ENCODE measurements at regions not wholly inside any gene's neighbourhood (a gene's known extent, or its start where the extent isn't known, plus 50 kb on each side); places are given as distances from the start of the nearest gene placed in this dataset.
"Not testable (repeated sequence)": the region's sequence is repeated elsewhere in the genome, so short reads cannot be mapped to it uniquely, and the experiment has no call there.

DNA sequence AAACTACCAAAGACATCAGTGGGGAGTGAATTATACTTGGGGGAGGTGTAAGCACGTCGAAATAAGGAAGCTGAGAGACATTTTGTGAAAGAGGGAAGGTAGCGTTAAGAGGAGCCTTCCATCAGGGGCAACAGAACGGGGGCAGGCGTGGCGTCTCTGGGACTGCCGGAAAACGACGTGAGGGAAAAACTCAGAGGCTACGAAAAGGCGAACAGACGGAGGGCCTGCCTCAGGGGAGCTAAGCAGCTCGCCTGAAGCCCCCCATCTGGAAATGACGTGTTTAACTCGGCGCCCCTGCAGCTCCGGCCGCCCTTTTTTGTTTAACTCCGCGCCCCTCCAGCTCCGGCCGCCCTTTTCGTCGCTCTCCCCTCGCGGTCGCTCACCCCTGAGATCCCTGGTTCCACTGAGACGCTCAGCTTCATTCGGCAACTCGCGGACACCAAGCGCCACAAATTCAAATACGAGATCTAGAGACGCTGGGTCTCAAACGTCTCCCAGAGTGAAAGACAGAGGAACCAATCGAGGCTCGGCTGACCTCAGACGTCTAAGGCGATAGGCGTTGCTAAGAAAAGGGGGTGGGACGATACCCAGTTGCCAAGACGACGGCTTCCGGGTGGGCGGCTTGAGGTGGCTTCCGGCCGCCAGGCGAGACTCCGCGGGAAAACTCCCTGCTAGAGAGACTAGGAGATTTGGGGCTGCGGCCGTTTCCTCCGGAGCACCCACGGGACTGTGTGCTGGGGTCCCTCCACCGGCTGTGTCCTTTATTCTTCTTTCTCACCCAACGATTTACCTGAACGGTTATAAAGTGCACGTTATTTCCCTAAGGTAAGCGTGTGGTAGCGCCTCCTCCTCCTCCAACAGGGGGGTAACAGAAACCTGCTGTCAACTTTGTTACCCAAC is 383.2 kb downstream of the ZFHX3 start:
- DNase-seq (ENCODE audit: low spot score in 2 of 2): peak; percentile 89 to 96
- peak overlapping the region; percentile 91 to 100 for H3K27ac Mint-ChIP-seq
- peak; percentile 100 for ATAC-seq
- H3K9me3 Mint-ChIP-seq: no peaks in the 10 kb centered on the region
- H3K36me3 Mint-ChIP-seq: peaks cover 10 to 16% of the 10 kb centered on the region in 2 donors

DNA sequence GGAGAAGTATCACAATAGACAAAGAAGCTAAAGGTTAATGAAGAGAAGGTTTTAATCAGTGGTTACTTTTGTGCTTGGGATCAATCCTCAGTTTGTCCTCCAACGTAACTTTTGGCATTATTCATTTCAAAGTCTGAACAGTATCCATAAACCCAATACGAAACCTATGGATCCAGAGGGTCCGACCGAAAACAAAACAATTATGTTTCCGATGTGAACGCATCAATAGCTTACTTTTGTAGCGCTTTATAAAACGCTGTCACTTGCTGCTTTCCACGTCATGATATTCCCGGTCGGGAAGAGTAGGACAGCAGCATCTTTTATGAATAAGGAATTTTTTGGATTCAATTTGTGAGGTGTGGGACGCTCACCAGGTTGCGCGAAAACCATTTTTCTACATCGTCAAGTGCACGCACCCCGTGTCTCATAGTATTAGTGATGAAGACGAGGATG is 383.8 kb downstream of the ZFHX3 start:
- DNase-seq (ENCODE audit: low spot score in 2 of 2) (no peak), ATAC-seq (no peak)
- H3K27ac Mint-ChIP-seq: peak overlapping the region; percentile 91 to 100
- H3K36me3 Mint-ChIP-seq: peaks cover 10 to 13% of the 10 kb centered on the region in 2 donors
- no peaks in the 10 kb centered on the region for H3K9me3 Mint-ChIP-seq

DNA sequence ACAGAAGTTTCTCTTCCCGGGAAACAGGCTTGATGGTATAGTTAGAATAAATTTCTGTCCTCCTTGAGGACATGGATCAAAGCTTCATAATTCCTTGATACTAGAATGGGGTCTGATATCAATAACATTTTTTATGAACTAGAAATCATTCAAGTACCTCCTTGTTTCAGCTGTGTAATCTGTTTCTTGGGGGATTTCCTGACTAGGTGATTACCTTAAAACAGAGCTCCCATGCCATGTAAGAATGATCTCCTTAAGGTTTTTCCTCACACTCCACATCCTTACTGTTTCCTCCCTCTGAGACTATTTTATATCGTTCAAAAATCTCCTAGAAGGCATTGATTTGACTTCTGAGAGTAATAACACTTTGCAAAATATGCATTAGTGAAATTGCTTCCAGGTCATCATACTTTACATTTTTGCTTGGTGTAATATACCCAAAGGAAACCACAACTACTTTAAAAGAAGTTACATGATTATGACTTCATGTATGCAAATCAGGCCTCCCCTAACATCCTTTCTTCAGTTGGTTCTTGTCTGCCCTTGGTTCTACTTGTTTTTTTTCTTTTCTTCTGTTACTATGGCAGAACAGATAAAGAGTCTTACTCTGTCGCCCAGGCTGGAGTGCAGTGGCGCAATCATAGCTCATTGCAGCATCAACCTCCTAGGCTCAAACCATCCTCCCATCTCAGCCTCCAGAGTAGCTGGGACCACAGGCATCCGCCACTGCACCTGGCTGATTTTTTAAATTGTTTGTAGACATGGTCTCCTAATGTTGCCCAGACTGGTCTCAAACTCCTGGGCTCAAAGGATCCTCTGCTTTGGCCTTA is 388.8 kb downstream of the ZFHX3 start:
- no peak for ATAC-seq
- peaks cover 1 to 2% of the 10 kb centered on the region in 2 donors for H3K36me3 Mint-ChIP-seq

DNA sequence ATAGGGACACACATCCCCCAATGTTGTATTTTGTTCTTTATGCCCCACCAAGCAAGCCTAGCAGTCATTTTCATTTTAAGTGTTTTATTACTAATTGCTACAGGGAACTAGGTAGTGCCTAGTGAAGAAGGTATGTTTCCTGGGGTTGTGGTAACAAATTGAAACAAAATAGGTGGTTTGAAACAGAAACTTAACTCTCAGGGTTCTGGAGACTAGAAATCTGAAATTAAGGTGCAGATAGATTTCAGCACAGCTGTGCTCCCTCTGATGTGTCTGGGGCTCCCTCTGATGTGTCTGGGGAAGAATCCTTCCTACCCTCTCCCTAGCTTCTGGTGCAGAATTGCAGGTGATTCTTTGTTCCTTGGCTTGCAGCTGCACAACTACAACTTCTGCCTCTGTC is 390.1 kb downstream of the ZFHX3 start:
- Mint-ChIP-seq H3K36me3 (peaks cover 3 to 7% of the 10 kb centered on the region in 2 donors), H3K27ac (no peak overlapping the region), H3K9me3 (no peaks in the 10 kb centered on the region)
- ATAC-seq (peak in 1 of 2 donors; percentile 79), DNase-seq (ENCODE audit: low spot score in 2 of 2) (no peak)

More for the DNA sequence above, 388.8 kb downstream of the ZFHX3 start:
- DNase-seq (ENCODE audit: low spot score in 2 of 2): no peak
- H3K9me3 Mint-ChIP-seq: no peaks in the 10 kb centered on the region
- no peak overlapping the region for H3K27ac Mint-ChIP-seq

DNA sequence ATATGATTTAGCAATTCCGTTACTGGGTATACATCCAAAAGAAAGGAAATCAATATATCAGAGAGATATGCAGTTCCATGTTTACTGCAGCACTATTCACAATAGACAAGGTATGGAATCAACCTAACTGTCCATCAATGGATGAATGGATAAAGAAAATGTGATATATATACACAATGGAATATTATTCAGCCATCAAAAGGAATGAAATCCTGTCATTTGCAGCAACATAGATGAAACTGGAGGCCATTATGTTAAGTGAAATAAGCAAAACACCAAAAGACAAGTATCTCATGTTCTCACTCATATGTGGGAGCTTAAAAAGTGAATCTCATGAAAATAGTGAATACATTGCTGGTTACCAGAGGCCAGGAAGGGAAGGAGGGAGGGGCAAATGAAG is 390.8 kb downstream of the ZFHX3 start:
- no peak overlapping the region for H3K27ac Mint-ChIP-seq
- H3K36me3 Mint-ChIP-seq: peaks cover 6 to 7% of the 10 kb centered on the region in 2 donors
- DNase-seq (ENCODE audit: low spot score in 2 of 2): no peak
- peaks cover 0 to under 1% of the 10 kb centered on the region in 2 donors for H3K9me3 Mint-ChIP-seq
- ATAC-seq: no peak

DNA sequence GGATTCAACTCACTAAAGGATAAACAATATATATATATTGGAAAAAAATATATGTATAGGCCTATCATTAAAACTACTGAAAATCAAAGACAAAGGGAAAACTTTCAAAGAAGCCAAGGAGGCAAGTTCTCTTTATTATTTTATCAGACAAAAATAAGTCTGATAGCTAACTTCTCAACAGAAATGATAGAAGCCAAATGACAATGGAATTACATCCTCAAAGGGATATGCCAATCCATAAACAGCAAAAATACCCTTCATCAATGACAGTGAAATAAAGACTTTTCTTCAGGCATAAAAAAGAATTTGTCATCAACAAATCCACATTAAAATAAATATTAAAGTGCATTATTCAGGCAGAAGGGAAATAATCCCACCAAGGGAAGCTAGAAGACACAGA is 393.4 kb downstream of the ZFHX3 start:
- ATAC-seq (no peak), DNase-seq (ENCODE audit: low spot score in 2 of 2) (no peak)
- Mint-ChIP-seq H3K27ac (no peak overlapping the region), H3K9me3 (peaks cover 0 to 5% of the 10 kb centered on the region in 2 donors), H3K36me3 (peaks cover 7 to 11% of the 10 kb centered on the region in 2 donors)

DNA sequence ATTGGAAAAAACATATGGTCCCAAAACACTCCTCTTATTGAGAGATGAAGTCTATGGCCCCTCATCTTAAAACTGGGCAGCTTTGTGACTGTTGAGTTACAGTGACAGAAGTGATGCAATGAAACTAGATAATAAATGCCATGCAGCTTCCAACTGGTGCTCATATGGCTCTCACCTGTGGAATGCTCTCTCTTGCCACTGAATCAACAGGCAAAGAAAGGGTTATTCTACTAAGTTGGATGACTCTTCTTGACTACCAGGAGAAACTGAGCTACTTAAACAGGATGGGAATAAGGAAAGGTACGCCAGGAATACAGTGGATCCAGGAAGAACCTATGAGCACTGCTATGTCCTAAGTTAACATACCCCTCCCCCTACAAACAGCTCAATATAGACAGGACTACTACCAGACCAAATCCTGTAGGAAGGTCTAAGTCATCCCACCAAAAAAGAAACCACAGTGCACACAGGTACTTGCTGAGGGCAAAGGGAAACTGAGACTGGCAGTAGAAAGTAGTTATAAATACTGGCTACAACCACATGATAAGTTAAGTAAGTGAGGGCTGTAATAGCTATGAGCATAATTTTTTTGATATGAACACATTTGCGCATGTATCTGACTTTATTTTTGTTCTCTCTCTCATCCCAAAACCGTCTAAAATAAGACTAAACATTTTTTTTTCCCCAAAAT is 398.5 kb downstream of the ZFHX3 start:
- ATAC-seq (no peak), DNase-seq (ENCODE audit: low spot score in 2 of 2) (no peak)
- H3K36me3 Mint-ChIP-seq: peaks cover 7 to 11% of the 10 kb centered on the region in 2 donors
- peaks cover 0 to 5% of the 10 kb centered on the region in 2 donors for H3K9me3 Mint-ChIP-seq
- H3K27ac Mint-ChIP-seq: no peak overlapping the region

DNA sequence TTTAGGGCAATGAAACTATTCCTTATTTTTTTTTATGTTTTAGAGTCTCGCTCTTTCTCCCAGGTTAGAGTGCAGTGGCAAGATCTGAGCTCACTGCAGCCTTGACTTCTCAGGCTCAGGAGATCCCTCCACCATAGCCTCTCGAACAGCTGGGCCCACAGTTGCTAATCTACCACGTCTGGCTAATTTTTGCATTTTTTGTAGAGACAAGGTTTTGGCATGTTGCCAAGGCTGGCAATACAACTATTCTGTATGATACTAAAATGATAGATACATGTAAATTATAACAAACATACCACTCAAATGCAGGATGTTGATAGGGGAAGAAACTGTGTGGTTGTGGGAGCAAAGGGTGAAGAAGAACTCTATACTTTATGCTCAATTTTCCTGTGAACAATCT is 401.3 kb downstream of the ZFHX3 start:
- Mint-ChIP-seq H3K27ac (no peak overlapping the region), H3K9me3 (peaks cover 3 to 12% of the 10 kb centered on the region in 2 donors), H3K36me3 (no peaks in the 10 kb centered on the region)
- ATAC-seq (no peak), DNase-seq (ENCODE audit: low spot score in 2 of 2) (no peak)

DNA sequence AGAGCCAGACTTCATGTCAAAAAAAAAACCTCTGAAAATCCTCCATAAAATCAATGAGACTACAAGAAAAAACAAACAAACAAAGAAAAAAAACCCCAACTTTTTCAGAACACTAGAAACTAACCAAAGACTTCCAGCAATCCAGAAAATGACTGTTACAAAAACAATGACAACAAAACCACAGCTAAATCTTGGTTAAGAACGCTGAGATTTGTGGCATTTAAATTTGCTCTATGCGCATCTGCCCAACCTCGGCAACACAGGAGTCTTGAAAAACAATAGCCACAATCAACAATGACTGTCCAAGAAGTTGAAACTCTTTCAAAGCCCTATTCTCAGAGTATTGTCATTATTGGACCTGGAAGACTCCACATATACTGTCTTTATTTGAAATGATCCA is 402.4 kb downstream of the ZFHX3 start:
- Mint-ChIP-seq H3K9me3 (peaks cover 3 to 12% of the 10 kb centered on the region in 2 donors), H3K27ac (no peak overlapping the region), H3K36me3 (no peaks in the 10 kb centered on the region)
- DNase-seq (ENCODE audit: low spot score in 2 of 2): no peak
- ATAC-seq: no peak

DNA sequence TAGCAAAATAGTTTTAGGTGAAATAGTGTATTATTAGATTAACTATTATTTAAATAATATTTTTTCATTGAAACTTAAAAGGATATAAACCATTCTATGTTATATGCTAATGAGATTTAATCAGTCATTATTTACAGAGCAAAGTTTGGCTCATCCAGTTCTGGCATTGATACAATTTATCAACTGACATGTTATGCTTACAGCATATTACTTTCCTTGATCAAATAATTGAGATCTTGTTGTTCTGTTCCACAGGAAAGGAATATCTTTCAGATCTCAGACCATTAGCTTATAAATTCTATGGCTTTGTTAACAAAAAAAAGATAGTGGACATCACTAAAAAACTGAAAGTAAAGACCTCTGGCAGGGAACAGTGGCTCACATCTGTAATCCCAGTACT is 403.0 kb downstream of the ZFHX3 start:
- H3K27ac Mint-ChIP-seq: no peak overlapping the region
- peaks cover 3 to 12% of the 10 kb centered on the region in 2 donors for H3K9me3 Mint-ChIP-seq
- ATAC-seq (no peak), DNase-seq (ENCODE audit: low spot score in 2 of 2) (no peak)
- H3K36me3 Mint-ChIP-seq: no peaks in the 10 kb centered on the region

DNA sequence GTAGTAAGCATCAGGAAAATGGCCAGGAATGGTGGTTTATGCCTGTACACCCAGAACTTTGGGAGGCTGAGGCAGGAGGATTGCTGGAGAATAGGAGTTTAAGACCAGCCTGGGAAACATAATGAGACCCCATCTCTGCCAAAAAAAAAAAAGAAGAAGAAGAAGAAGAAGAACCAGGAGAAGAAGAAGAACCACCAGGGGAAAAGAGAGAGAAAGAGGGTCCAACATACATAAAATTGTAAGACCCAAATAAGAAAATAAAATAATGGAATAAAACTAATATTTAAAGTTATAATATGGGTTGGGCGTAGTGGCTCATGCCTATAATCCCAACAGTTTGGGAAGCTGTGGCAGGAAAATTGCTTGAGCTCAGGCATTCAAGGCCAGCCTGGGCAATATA is 408.4 kb downstream of the ZFHX3 start:
- peaks cover 12 to 30% of the 10 kb centered on the region in 2 donors for H3K9me3 Mint-ChIP-seq
- ATAC-seq (no peak), DNase-seq (ENCODE audit: low spot score in 2 of 2) (no peak)
- H3K27ac Mint-ChIP-seq: peak overlapping the region in 1 of 2 donors; percentile 85
- peaks cover 7 to 11% of the 10 kb centered on the region in 2 donors for H3K36me3 Mint-ChIP-seq

DNA sequence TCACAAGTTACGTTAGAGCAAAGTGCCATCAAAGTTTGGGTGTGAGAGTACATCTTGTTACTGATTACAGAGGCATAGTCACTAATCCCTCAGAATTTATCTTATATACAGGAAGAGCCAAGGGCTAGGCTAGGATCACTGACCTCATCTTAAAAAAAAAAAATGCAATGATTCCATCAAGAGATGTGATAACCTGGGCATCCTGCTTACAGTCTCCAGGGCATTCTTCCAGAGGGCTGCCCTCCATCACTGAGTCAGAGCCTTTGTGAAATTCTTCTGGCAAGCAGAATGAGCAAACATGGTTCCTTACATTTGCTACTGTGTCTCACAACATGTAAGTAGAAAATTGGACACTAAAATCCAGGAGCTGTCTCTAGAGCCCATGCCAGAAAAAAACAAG is 410.6 kb downstream of the ZFHX3 start:
- Mint-ChIP-seq H3K27ac (no peak overlapping the region), H3K9me3 (peaks cover 8 to 18% of the 10 kb centered on the region in 2 donors), H3K36me3 (peaks cover 7 to 11% of the 10 kb centered on the region in 2 donors)
- DNase-seq (ENCODE audit: low spot score in 2 of 2) (no peak), ATAC-seq (no peak)

DNA sequence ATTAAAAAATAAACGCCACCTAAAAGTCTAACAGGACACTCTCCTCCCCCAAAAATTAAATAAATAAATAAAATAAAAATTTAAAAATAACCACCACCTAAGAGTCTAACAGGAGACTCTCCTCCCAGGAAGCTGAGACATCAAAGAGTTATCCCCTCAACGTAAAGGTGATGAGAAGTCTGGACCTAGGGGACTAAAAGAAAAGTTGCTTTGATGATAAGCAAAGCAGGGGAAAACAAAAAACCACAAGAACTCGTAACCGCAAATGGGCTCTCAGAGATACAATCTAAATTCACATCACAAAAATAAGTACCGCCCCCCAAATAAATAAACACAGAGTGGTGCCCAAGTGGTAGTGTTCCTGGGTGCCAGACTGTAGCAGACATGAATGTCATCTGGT is 412.2 kb downstream of the ZFHX3 start:
- H3K27ac Mint-ChIP-seq: no peak overlapping the region
- H3K36me3 Mint-ChIP-seq: peaks cover 7 to 11% of the 10 kb centered on the region in 2 donors
- ATAC-seq: no peak
- peaks cover 8 to 18% of the 10 kb centered on the region in 2 donors for H3K9me3 Mint-ChIP-seq
- DNase-seq (ENCODE audit: low spot score in 2 of 2): no peak

DNA sequence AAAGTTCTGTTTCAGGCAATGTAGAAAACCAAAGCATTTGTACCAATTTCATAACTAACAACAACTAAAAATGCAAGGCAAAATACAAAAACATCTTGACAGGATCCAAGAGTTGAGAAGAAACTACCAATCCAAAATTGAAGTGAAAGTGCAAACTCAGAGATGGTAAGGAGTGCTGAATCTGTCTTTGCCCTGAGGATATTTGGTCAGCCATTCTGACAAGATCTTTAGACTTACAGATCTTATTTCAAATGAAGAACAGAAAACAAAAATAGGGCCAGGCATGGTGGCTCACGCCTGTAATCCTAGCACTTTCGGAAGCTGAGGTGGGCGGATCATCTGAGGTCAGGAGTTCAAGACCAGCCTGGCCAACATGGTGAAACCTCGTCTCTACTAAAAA is 412.8 kb downstream of the ZFHX3 start:
- ATAC-seq: no peak
- Mint-ChIP-seq H3K9me3 (peaks cover 8 to 18% of the 10 kb centered on the region in 2 donors), H3K27ac (no peak overlapping the region), H3K36me3 (peaks cover 7 to 11% of the 10 kb centered on the region in 2 donors)
- no peak for DNase-seq (ENCODE audit: low spot score in 2 of 2)

DNA sequence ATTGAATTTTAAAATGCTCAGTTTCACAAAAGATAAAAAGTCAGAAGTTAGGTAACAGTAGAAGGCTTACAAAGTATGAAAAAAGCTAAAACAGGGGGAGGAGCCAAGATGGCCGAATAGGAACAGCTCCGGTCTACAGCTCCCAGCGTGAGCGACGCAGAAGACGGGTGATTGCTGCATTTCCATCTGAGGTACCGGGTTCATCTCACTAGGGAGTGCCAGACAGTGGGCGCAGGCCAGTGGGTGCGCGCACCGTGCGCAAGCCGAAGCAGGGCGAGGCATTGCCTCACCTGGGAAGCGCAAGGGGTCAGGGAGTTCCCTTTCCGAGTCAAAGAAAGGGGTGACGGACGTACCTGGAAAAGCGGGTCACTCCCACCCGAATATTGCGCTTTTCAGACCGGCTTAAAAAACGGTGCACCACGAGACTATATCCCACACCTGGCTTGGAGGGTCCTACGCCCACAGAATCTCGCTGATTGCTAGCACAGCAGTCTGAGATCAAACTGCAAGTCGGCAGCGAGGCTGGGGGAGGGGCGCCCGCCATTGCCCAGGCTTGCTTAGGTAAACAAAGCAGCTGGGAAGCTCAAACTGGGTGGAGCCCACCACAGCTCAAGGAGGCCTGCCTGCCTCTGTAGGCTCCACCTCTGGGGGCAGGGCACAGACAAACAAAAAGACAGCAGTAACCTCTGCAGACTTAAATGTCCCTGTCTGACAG is 420.6 kb downstream of the ZFHX3 start:
- H3K27ac Mint-ChIP-seq; ATAC-seq; H3K36me3 Mint-ChIP-seq; DNase-seq (ENCODE audit: low spot score in 2 of 2): not testable (repeated sequence)
- H3K9me3 Mint-ChIP-seq: peaks cover 9 to 12% of the 10 kb centered on the region in 2 donors

DNA sequence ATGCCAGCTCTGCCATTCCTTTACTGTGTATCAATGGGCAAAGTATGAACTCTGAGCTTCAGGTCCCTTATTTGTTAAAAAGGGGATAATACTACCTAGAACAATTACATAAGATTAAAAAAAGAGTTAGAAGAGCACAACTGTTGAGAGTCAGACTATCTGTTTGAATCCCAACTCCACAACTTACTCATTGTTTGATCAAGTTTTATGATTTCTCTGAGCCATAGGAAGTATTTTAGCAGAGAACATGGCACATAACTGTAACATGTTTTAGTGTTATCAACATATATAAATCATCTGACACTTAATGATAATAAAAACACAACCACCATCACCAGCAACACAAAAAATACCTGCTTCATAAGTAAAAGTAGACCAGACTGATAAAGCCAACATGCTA is 421.3 kb downstream of the ZFHX3 start:
- Mint-ChIP-seq H3K9me3 (peaks cover 9 to 12% of the 10 kb centered on the region in 2 donors), H3K36me3 (peaks cover 6% of the 10 kb centered on the region in 2 donors), H3K27ac (no peak overlapping the region)
- ATAC-seq: no peak
- no peak for DNase-seq (ENCODE audit: low spot score in 2 of 2)
